IMR-90 (cell line): ENCODE measurements at regions not wholly inside any gene's neighbourhood (a gene's known extent, or its start where the extent isn't known, plus 50 kb on each side); places are given as distances from the start of the nearest gene placed in this dataset.

Experiments
- BHLHE40 ChIP-seq: fragments of 150-350 bp; IDR thresholded peaks from 2 replicates; pipeline ENCODE4 v1.6.1; 2016; ENCODE audit warnings: mild to moderate bottlenecking, low read depth, low read length
- CEBPB ChIP-seq: IDR thresholded peaks from 2 replicates; pipeline ENCODE4 v1.6.1; 2012; ENCODE audit warnings: low read depth, low read length, improper control_type of control experiment
- CTCF ChIP-seq: conservative IDR thresholded peaks from 2 replicates; pipeline ENCODE4 v1.5.1; 2012; ENCODE audit warnings: mild to moderate bottlenecking, low read depth, low read length, improper control_type of control experiment
- ELK1 ChIP-seq: fragments of 150-350 bp; IDR thresholded peaks from 2 replicates; pipeline ENCODE4 v1.6.1; 2016; ENCODE audit warnings: low read depth, mild to moderate bottlenecking, low read length, moderate library complexity, borderline replicate concordance
- MAZ ChIP-seq: IDR thresholded peaks from 2 replicates; pipeline ENCODE4 v1.6.1; 2012; ENCODE audit warnings: low read depth, mild to moderate bottlenecking, low read length, improper control_type of control experiment, moderate library complexity, borderline replicate concordance
- RAD21 ChIP-seq: IDR thresholded peaks from 2 replicates; pipeline ENCODE4 v1.6.1; 2012; ENCODE audit warnings: low read length, improper control_type of control experiment
- SMC3 ChIP-seq: fragments of 150-350 bp; IDR thresholded peaks from 2 replicates; pipeline ENCODE4 v1.6.1; 2016; ENCODE audit warnings: low read depth, mild to moderate bottlenecking, antibody characterized with exemption, low read length, moderate library complexity

GRCh38 chr2:12155303-12156051, 409.0 kb downstream of the LPIN1 start:
- TF ChIP-seq MAZ (0 out of 2 replicates have a peak, but pooled peaks have one; percentile 12), ELK1 (no peak), SMC3 (peak; percentile 21; the same call in 1 of the 2 replicates), CTCF (no peak), RAD21 (no peak), BHLHE40 (peak; percentile 53), CEBPB (peak; percentile 8; the same call in 1 of the 2 replicates)
